Activated CD8-positive, alpha-beta T cell treated with anti-CD3 and anti-CD28 coated beads for 36 hours (primary cell): ENCODE measurements at regions not wholly inside any gene's neighbourhood (a gene's known extent, or its start where the extent isn't known, plus 50 kb on each side); places are given as distances from the start of the nearest gene placed in this dataset.

Source experiments
- ATAC-seq: fragments of 200-7000 bp; cut with Tn5 transposase; one replicate; pipeline ENCODE4 v1.10.0; 2021; ENCODE audit warnings: mild to moderate bottlenecking, moderate library complexity
- CTCF ChIA-PET: fragments of 350-600 bp; sonication (Branson Sonifier 250); formaldehyde crosslinking; loops from one replicate; lab custom pipeline; 2021; ENCODE audit warnings: antibody characterized with exemption; lab: Charles Lee
- POLR2A ChIA-PET: fragments of 350-600 bp; sonication (Branson Sonifier 250); formaldehyde crosslinking; loops from one replicate; lab custom pipeline; 2021; ENCODE audit warnings: antibody characterized with exemption; lab: Charles Lee
- DNase-seq: peaks from one replicate; pipeline ENCODE4 v3.0.0-alpha.2; 2020
- H3K27ac Mint-ChIP-seq: one replicate; pipeline ENCODE4 v1.8.0; 2021; ENCODE audit warnings: mild to moderate bottlenecking, mixed read lengths
- H3K27me3 Mint-ChIP-seq: one replicate; pipeline ENCODE4 v1.8.0; 2021; ENCODE audit warnings: mixed read lengths
- H3K36me3 Mint-ChIP-seq: one replicate; pipeline ENCODE4 v1.8.0; 2021; ENCODE audit warnings: low read depth, mixed read lengths
- H3K4me1 Mint-ChIP-seq: one replicate; pipeline ENCODE4 v1.8.0; 2021; ENCODE audit warnings: low read depth, mixed read lengths
- H3K4me3 Mint-ChIP-seq: one replicate; pipeline ENCODE4 v1.8.0; 2021; ENCODE audit warnings: mild to moderate bottlenecking, moderate library complexity, mixed read lengths
- H3K9me3 Mint-ChIP-seq: one replicate; pipeline ENCODE4 v1.8.0; 2021; ENCODE audit warnings: mixed read lengths
- intact Hi-C: fragments of 100-400 bp; cut with micrococcal nuclease; formaldehyde crosslinking; loops from one replicate; pipeline ENCODE4 v1.10.0; 2022
- TF ChIP-seq, protein P1 (sequence below): fragments of 200-600 bp; IDR thresholded peaks from one replicate; pipeline ENCODE4 v1.8.0; 2022; ENCODE audit warnings: antibody characterized with exemption, mild to moderate bottlenecking

DNA sequence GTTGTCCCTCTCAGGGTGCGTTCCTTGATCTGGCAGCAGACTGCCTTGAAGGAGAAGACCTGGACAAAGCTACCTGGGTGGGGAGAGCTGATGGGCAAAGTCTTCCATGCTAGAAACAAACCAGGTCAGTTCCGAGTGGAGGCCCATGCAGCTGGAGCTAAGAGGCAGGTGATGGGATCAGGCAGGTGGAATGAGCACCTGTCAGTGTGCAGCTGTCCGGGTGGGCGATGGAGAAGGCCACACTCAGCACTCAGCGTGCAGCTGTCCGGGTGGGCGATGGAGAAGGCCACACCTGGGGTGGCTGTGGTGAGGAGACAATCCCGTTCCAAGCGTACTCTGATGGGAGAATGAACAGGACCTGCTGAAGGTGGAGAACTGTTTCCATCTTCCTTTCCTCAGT is 237.3 kb upstream of the MYT1L start:
- Mint-ChIP-seq H3K4me1 (no peaks in the 10 kb centered on the region), H3K27me3 (no peaks in the 10 kb centered on the region), H3K4me3 (no peak overlapping the region), H3K9me3 (no peaks in the 10 kb centered on the region), H3K36me3 (no peaks in the 10 kb centered on the region), H3K27ac (no peak overlapping the region)
- intact Hi-C loops, result no loop called here
- POLR2A ChIA-PET, result no interaction called here
- ATAC-seq (no peak), DNase-seq (no peak)
- CTCF ChIA-PET, result no interaction called here
- TF ChIP-seq, protein P1, sequence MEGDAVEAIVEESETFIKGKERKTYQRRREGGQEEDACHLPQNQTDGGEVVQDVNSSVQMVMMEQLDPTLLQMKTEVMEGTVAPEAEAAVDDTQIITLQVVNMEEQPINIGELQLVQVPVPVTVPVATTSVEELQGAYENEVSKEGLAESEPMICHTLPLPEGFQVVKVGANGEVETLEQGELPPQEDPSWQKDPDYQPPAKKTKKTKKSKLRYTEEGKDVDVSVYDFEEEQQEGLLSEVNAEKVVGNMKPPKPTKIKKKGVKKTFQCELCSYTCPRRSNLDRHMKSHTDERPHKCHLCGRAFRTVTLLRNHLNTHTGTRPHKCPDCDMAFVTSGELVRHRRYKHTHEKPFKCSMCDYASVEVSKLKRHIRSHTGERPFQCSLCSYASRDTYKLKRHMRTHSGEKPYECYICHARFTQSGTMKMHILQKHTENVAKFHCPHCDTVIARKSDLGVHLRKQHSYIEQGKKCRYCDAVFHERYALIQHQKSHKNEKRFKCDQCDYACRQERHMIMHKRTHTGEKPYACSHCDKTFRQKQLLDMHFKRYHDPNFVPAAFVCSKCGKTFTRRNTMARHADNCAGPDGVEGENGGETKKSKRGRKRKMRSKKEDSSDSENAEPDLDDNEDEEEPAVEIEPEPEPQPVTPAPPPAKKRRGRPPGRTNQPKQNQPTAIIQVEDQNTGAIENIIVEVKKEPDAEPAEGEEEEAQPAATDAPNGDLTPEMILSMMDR, result no peak

DNA sequence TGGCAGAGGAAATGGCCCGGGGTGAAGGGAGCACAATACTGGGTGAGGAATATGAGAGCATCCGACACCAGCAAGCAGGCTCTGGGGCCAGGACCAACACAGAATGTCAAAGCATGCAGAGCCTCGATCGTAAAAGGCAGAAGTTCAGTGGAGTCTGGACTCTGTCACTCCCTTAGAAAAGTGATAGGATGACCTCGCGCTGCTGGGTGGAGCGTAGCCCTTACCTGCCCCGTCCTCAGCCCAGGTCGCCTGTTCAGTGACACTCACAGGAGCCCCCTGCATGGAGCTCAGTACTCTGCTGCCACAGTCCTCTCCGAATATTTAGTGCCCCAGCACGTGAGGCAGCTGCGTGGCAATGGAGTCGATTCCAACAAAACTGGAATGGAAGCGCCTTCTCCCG is 236.7 kb upstream of the MYT1L start:
- H3K27me3 Mint-ChIP-seq, result no peaks in the 10 kb centered on the region
- ChIA-PET CTCF (no interaction called here), POLR2A (no interaction called here)
- intact Hi-C loops, result no loop called here
- H3K4me1 Mint-ChIP-seq, result no peaks in the 10 kb centered on the region
- no peak for ATAC-seq
- TF ChIP-seq, protein P1, result no peak
- H3K4me3 Mint-ChIP-seq, result no peak overlapping the region
- no peaks in the 10 kb centered on the region for H3K36me3 Mint-ChIP-seq
- DNase-seq, result no peak
- H3K9me3 Mint-ChIP-seq, result no peaks in the 10 kb centered on the region
- no peak overlapping the region for H3K27ac Mint-ChIP-seq

DNA sequence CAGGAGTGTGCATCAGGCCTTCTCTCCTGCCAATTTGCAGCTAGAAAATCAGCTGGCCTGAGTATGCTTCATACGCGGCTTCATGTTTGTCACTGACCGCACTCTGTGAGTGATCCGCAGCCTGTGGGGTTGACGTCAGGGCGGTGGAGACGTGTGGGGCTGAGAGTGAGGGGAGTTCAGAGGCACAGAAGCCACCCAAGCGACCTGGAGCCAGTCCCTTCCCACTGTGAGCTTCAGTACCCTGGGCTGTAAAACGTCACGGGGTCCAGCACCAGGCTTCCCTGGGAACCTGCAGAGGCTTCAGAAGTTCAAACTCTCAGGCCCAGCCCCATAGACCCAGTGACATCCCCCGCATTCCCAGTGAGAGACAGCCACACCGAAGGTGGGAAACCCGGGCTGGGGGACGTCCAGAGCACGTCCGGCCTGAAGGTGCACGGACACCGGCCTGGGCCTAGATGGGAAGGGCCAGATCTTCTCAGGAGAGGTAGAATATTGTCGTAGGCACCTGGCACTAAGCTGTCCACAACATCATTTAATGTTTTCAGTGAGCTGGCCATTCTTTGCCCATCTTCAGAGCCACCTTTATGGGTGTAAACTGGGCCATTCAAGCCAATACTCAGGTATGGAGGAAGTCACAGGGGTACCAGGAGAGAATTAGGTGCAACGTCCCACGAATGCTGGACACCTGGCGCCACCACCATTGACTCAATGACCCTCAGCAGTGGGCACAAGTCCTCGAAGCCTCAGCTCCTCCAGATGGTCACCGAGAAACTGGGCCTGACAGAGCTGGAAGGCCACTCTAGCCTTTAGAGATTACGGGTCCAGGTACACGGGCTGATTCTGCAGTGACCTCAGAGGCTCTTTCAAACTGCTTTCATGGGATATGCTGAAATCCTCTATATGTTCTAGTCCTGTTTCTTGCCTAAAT is 235.6 kb upstream of the MYT1L start:
- Mint-ChIP-seq H3K4me3 (no peak overlapping the region), H3K27ac (no peak overlapping the region), H3K4me1 (no peaks in the 10 kb centered on the region), H3K36me3 (no peaks in the 10 kb centered on the region), H3K9me3 (no peaks in the 10 kb centered on the region), H3K27me3 (no peaks in the 10 kb centered on the region)
- POLR2A ChIA-PET, result no interaction called here
- no peak for ATAC-seq
- TF ChIP-seq, protein P1, result no peak
- CTCF ChIA-PET, result no interaction called here
- no peak for DNase-seq
- intact Hi-C loops, result no loop called here

GRCh38 chr2:2565671-2566070 is 234.6 kb upstream of the MYT1L start:
- intact Hi-C loops, result no loop called here
- CTCF ChIA-PET, result no interaction called here
- Mint-ChIP-seq H3K36me3 (no peaks in the 10 kb centered on the region), H3K9me3 (no peaks in the 10 kb centered on the region), H3K27me3 (peaks cover 2% of the 10 kb centered on the region), H3K27ac (no peak overlapping the region), H3K4me1 (no peaks in the 10 kb centered on the region), H3K4me3 (no peak overlapping the region)
- TF ChIP-seq, protein P1, result no peak
- ATAC-seq (no peak), DNase-seq (no peak)
- POLR2A ChIA-PET, result no interaction called here

DNA sequence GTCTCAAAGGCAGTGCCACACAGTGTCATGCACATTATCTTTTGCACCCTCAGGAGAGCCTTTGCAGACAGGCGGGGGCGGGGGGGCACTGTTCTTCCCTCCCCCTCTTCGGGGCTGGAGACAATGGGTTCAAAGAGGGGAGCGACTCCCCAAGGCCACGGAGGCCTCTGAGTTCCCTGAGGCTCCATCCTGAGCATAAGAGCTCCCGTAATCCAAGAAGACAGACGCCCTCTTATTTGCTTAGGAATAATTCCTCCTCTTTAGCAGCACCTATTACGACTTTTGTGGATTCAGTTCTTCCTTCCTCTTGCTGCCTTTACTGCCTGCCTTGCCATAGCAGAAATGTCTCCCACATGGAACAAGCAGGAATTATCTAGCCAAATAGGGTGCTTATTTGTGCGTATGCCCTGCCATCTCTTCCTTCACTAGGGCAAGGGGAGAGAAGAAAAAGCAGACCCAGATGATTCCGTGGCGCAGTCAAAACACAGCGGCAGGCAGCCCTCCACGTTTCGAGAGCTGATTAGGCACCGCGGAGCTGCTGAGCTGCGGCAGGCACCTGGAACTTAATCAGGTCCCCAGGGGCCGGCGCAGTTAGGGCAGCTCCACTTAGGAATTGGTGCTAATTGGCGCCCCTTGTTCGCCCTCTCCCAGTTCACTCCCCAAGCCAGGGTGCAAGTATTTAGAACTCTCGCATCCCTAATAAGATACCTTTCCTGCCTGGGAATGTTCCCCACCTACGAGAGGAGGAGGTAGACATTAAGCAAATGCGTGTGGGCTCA is 233.4 kb upstream of the MYT1L start:
- TF ChIP-seq, protein P1, result no peak
- H3K9me3 Mint-ChIP-seq, result no peaks in the 10 kb centered on the region
- H3K4me3 Mint-ChIP-seq, result no peak overlapping the region
- H3K36me3 Mint-ChIP-seq, result no peaks in the 10 kb centered on the region
- H3K27me3 Mint-ChIP-seq, result peaks cover 4% of the 10 kb centered on the region
- intact Hi-C loops, result no loop called here
- ATAC-seq, result no peak
- H3K27ac Mint-ChIP-seq, result no peak overlapping the region
- ChIA-PET CTCF (no interaction called here), POLR2A (no interaction called here)
- DNase-seq, result no peak
- no peaks in the 10 kb centered on the region for H3K4me1 Mint-ChIP-seq
